ENCODE measurements at regions not wholly inside any gene's neighbourhood (a gene's known extent, or its start where the extent isn't known, plus 50 kb on each side); places are given as distances from the start of the nearest gene placed in this dataset.

DNA sequence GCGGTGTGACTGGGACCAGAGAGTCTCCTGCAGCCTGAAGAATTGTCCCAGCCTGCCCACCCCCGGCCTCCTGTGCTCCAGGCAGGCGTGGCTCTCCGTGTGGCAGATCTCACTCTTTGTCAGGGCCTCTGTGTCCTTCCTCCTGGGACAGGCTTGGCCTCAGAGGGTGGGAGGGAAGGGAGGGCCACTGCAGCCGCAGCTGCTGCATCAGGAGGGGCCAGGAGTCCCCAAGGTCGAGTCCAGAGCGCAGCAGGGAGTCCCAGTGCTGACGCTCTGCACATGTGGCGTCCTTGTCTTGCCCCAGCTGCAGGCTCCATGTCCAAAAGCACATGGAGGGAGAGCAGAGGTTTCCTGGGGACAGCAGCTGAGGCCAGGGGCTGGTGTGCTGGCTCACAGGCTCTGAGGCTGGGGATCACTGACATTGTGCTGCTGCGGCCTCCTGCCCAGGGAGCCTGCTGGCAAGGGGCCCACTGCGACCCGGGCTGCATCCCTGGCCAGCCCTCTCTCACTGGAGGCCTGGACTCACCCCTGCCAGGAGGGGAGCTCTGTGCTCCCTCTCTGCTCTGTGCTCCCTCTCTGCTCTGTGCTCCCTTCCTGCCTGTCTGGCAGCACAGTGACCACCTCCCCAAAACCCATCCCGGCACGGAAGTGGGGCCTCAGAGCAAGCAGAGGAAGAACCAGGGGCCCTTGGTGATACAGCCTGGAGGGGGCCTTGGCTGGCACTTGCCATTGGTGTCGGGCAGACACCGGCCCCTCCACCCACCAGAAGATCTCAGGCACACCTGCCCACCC lies 114.6 kb upstream of the RET start:
- no peak for DNase-seq (ENCODE audit: low spot score)
- Histone ChIP-seq H3K27me3 (replicated peaks; ENCODE audit: insufficient read depth, low read depth, low read length, poor library complexity) (no peaks in the 10 kb centered on the region), H3K9me3 (ENCODE audit: low read depth, low read length, poor library complexity, severe bottlenecking) (no peaks in the 10 kb centered on the region), H3K4me1 (ENCODE audit: insufficient read depth, low read length, poor library complexity, severe bottlenecking) (no peaks in the 10 kb centered on the region), H3K4me3 (ENCODE audit: low read depth, low read length, poor library complexity, severe bottlenecking) (no peak overlapping the region), H3K27ac (ENCODE audit: low read depth, low read length, poor library complexity, severe bottlenecking) (no peak overlapping the region), H3K36me3 (ENCODE audit: insufficient read depth, low read length, poor library complexity, severe bottlenecking) (no peaks in the 10 kb centered on the region)
- ChIA-PET POLR2A (ENCODE audit: low non-redundant PET) (no interaction called here), CTCF (no interaction called here)
- BruUV-seq (replicated peaks), result no TSS peak
- intact Hi-C loops (cut with micrococcal nuclease; ENCODE audit: unreplicated experiment), result no loop called here
- no peak for TF ChIP-seq EZH2 (IDR thresholded peaks at IDR 0.05; ENCODE audit: borderline replicate concordance, low read depth, low read length, poor library complexity, severe bottlenecking)
- TF ChIP-seq, protein P1, sequence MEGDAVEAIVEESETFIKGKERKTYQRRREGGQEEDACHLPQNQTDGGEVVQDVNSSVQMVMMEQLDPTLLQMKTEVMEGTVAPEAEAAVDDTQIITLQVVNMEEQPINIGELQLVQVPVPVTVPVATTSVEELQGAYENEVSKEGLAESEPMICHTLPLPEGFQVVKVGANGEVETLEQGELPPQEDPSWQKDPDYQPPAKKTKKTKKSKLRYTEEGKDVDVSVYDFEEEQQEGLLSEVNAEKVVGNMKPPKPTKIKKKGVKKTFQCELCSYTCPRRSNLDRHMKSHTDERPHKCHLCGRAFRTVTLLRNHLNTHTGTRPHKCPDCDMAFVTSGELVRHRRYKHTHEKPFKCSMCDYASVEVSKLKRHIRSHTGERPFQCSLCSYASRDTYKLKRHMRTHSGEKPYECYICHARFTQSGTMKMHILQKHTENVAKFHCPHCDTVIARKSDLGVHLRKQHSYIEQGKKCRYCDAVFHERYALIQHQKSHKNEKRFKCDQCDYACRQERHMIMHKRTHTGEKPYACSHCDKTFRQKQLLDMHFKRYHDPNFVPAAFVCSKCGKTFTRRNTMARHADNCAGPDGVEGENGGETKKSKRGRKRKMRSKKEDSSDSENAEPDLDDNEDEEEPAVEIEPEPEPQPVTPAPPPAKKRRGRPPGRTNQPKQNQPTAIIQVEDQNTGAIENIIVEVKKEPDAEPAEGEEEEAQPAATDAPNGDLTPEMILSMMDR (conservative IDR thresholded peaks at IDR 0.05; ENCODE audit: low read depth, low read length), result no peak

DNA sequence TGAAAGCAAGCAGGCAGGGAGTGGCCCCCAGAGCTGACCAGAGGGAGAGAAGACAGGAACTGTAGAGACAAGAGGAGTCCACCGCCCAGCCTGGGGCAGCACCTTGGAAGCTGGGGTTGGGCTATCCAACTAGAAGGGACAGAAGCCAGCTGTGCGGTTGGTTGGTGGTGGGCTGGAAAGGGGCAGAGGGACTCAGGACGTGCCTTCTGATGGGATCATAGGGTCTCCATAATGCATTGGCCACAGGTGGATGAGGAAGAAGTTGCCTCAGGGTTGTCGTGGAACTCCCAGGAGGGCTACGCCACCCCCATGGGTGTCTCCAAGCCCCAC lies 114.0 kb upstream of the RET start:
- no TSS peak for BruUV-seq (replicated peaks)
- intact Hi-C loops (cut with micrococcal nuclease; ENCODE audit: unreplicated experiment), result no loop called here
- TF ChIP-seq EZH2 (IDR thresholded peaks at IDR 0.05; ENCODE audit: borderline replicate concordance, low read depth, low read length, poor library complexity, severe bottlenecking), result no peak
- TF ChIP-seq, protein P1 (conservative IDR thresholded peaks at IDR 0.05; ENCODE audit: low read depth, low read length), result no peak
- no peaks in the 10 kb centered on the region for H3K9me3 ChIP-seq (ENCODE audit: low read depth, low read length, poor library complexity, severe bottlenecking)
- H3K4me1 ChIP-seq (ENCODE audit: insufficient read depth, low read length, poor library complexity, severe bottlenecking), result no peaks in the 10 kb centered on the region
- no peak for DNase-seq (ENCODE audit: low spot score)
- no peak overlapping the region for H3K4me3 ChIP-seq (ENCODE audit: low read depth, low read length, poor library complexity, severe bottlenecking)
- ChIA-PET CTCF (no interaction called here), POLR2A (ENCODE audit: low non-redundant PET) (no interaction called here)
- H3K27me3 ChIP-seq (replicated peaks; ENCODE audit: insufficient read depth, low read depth, low read length, poor library complexity), result no peaks in the 10 kb centered on the region
- no peaks in the 10 kb centered on the region for H3K36me3 ChIP-seq (ENCODE audit: insufficient read depth, low read length, poor library complexity, severe bottlenecking)
- H3K27ac ChIP-seq (ENCODE audit: low read depth, low read length, poor library complexity, severe bottlenecking), result no peak overlapping the region

DNA sequence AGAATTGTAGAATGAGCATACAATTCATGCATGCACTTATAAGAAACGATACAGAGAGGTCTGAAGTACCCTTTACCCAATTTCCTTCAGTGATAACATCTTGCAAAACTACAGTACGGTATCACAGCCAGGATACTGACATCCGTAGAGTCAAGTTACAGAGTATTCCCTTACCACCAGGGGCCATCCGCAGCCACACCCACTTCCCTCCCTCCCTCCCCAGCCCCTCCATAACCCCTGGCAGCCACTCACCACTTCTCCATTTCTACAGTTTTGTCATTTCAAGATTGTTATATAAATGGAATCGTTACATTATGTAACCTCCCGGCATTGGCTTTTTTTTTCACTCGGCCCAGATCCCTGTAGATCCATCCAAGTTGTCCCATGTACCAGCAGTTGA lies 113.6 kb upstream of the RET start:
- no TSS peak for BruUV-seq (replicated peaks)
- intact Hi-C loops (cut with micrococcal nuclease; ENCODE audit: unreplicated experiment), result no loop called here

More for the DNA sequence above, 113.6 kb upstream of the RET start:
- Histone ChIP-seq H3K27me3 (replicated peaks; ENCODE audit: insufficient read depth, low read depth, low read length, poor library complexity) (no peaks in the 10 kb centered on the region), H3K4me1 (ENCODE audit: insufficient read depth, low read length, poor library complexity, severe bottlenecking) (no peaks in the 10 kb centered on the region), H3K27ac (ENCODE audit: low read depth, low read length, poor library complexity, severe bottlenecking) (no peak overlapping the region), H3K36me3 (ENCODE audit: insufficient read depth, low read length, poor library complexity, severe bottlenecking) (no peaks in the 10 kb centered on the region), H3K9me3 (ENCODE audit: low read depth, low read length, poor library complexity, severe bottlenecking) (no peaks in the 10 kb centered on the region), H3K4me3 (ENCODE audit: low read depth, low read length, poor library complexity, severe bottlenecking) (no peak overlapping the region)
- POLR2A ChIA-PET (ENCODE audit: low non-redundant PET), result no interaction called here
- no peak for DNase-seq (ENCODE audit: low spot score)
- TF ChIP-seq EZH2 (IDR thresholded peaks at IDR 0.05; ENCODE audit: borderline replicate concordance, low read depth, low read length, poor library complexity, severe bottlenecking), result no peak
- TF ChIP-seq, protein P1 (conservative IDR thresholded peaks at IDR 0.05; ENCODE audit: low read depth, low read length), result no peak
- CTCF ChIA-PET, result no interaction called here

Measured in A673 (cell line).